ENCODE measurements at regions not wholly inside any gene's neighbourhood (a gene's known extent, or its start where the extent isn't known, plus 50 kb on each side); places are given as distances from the start of the nearest gene placed in this dataset.
"Not testable (repeated sequence)": the region's sequence is repeated elsewhere in the genome, so short reads cannot be mapped to it uniquely, and the experiment has no call there.

DNA sequence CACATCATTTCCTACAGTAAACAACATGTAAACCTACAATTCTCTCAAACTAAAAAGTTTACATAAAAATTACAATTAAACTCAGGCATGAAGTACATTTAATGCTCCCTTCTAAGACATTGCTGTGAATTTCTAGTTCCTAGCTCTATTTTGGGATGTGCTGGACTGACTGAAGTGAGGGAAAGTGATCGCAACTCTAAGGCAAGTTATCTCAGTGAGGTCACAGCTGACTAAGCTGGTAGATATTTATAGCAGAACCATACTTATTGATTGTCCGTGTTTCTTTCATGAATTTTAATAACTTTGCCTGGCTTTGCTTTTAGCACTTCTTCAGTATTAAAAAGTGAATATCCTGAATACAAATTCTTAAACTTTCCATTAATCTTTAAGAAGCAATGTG is 570.4 kb upstream of the GALNTL6 start:
- Histone ChIP-seq H3K4me3 (ENCODE audit: low read depth in 1 of 5, low read length in 5 of 5) (no peak overlapping the region), H3K36me3 (ENCODE audit: control insufficient read depth in 5 of 5, insufficient read depth in 5 of 5, low read length in 5 of 5) (no peaks in the 10 kb centered on the region), H3K4me1 (ENCODE audit: control insufficient read depth in 5 of 5, insufficient read depth in 5 of 5, low read length in 5 of 5) (no peaks in the 10 kb centered on the region), H3K27me3 (ENCODE audit: control insufficient read depth in 5 of 5, insufficient read depth in 4 of 5, low read length in 5 of 5) (no peaks in the 10 kb centered on the region), H3K9ac (ENCODE audit: low read length in 5 of 5) (no peak overlapping the region), H3K9me3 (ENCODE audit: control insufficient read depth in 5 of 5, low read length in 5 of 5) (no peaks in the 10 kb centered on the region), H3K27ac (ENCODE audit: low read depth, low read length) (no peak overlapping the region)

DNA sequence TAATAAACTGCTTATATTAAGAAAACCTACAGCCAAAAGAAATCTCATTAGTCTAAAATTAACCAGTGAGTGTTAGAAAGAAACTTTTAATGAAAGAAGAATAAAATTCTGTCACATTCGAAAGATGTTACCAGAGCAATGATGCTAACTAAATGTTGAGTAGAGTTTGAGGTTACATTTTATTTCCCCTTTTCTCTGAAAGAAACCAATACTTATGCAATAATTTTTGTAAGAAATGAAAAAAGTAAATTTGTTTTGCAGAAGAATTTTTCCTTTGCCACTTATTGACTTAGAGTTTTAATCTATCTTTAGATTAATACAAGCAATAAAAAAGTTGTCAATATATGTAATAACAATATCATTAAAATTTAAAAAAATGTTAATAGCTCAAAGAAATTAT is 574.0 kb upstream of the GALNTL6 start:
- peaks cover 0 to 9% (median 0%) of the 10 kb centered on the region in 5 donors for H3K4me1 ChIP-seq (ENCODE audit: control insufficient read depth in 5 of 5, insufficient read depth in 5 of 5, low read length in 5 of 5)
- no peaks in the 10 kb centered on the region for H3K36me3 ChIP-seq (ENCODE audit: control insufficient read depth in 5 of 5, insufficient read depth in 5 of 5, low read length in 5 of 5)
- no peak overlapping the region for H3K4me3 ChIP-seq (ENCODE audit: low read depth in 1 of 5, low read length in 5 of 5)
- H3K27me3 ChIP-seq (ENCODE audit: control insufficient read depth in 5 of 5, insufficient read depth in 4 of 5, low read length in 5 of 5), result no peaks in the 10 kb centered on the region
- no peak overlapping the region for H3K9ac ChIP-seq (ENCODE audit: low read length in 5 of 5)
- no peak overlapping the region for H3K27ac ChIP-seq (ENCODE audit: low read depth, low read length)
- H3K9me3 ChIP-seq (ENCODE audit: control insufficient read depth in 5 of 5, low read length in 5 of 5), result peaks cover 0 to 4% (median 3%) of the 10 kb centered on the region in 5 donors

GRCh38 chr4:171235521-171235920 is 577.7 kb upstream of the GALNTL6 start:
- Histone ChIP-seq H3K27ac (ENCODE audit: low read depth, low read length) (peak overlapping the region; percentile 35), H3K4me1 (ENCODE audit: control insufficient read depth in 5 of 5, insufficient read depth in 5 of 5, low read length in 5 of 5) (peaks cover 0 to 9% (median 0%) of the 10 kb centered on the region in 5 donors), H3K4me3 (ENCODE audit: low read depth in 1 of 5, low read length in 5 of 5) (no peak overlapping the region), H3K9me3 (ENCODE audit: control insufficient read depth in 5 of 5, low read length in 5 of 5) (peaks cover 0 to 4% (median 3%) of the 10 kb centered on the region in 5 donors), H3K9ac (ENCODE audit: low read length in 5 of 5) (no peak overlapping the region), H3K36me3 (ENCODE audit: control insufficient read depth in 5 of 5, insufficient read depth in 5 of 5, low read length in 5 of 5) (no peaks in the 10 kb centered on the region), H3K27me3 (ENCODE audit: control insufficient read depth in 5 of 5, insufficient read depth in 4 of 5, low read length in 5 of 5) (no peaks in the 10 kb centered on the region)

GRCh38 chr4:171229354-171229753 is 583.9 kb upstream of the GALNTL6 start:
- not testable (repeated sequence) for H3K27me3 ChIP-seq (ENCODE audit: control insufficient read depth in 5 of 5, insufficient read depth in 4 of 5, low read length in 5 of 5); H3K27ac ChIP-seq (ENCODE audit: low read depth, low read length); H3K9me3 ChIP-seq (ENCODE audit: control insufficient read depth in 5 of 5, low read length in 5 of 5); H3K4me3 ChIP-seq (ENCODE audit: low read depth in 1 of 5, low read length in 5 of 5); H3K4me1 ChIP-seq (ENCODE audit: control insufficient read depth in 5 of 5, insufficient read depth in 5 of 5, low read length in 5 of 5); H3K9ac ChIP-seq (ENCODE audit: low read length in 5 of 5); H3K36me3 ChIP-seq (ENCODE audit: control insufficient read depth in 5 of 5, insufficient read depth in 5 of 5, low read length in 5 of 5)

DNA sequence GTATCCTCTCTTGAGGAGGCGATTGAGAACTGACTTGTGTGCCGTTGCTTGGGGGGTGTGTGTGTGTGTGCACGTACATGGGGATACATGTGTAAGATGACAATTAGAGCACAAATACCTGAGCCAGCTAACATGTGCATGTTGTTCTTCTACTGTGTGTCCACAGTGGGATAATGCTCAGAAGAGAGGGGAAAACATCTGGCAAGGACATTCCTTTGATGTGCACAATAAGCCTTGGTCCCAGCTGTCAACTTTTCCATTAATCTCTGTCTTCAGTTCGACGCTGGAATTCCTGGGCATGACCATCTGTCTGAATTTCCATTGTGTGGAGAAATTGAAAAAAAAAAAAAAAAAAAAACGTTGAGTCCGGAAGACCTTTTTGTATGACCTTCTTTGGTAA is 592.0 kb upstream of the GALNTL6 start:
- H3K27ac ChIP-seq (ENCODE audit: low read depth, low read length), result no peak overlapping the region
- H3K9me3 ChIP-seq (ENCODE audit: control insufficient read depth in 5 of 5, low read length in 5 of 5), result no peaks in the 10 kb centered on the region
- H3K9ac ChIP-seq (ENCODE audit: low read length in 5 of 5), result no peak overlapping the region
- no peaks in the 10 kb centered on the region for H3K36me3 ChIP-seq (ENCODE audit: control insufficient read depth in 5 of 5, insufficient read depth in 5 of 5, low read length in 5 of 5)
- no peaks in the 10 kb centered on the region for H3K27me3 ChIP-seq (ENCODE audit: control insufficient read depth in 5 of 5, insufficient read depth in 4 of 5, low read length in 5 of 5)
- no peaks in the 10 kb centered on the region for H3K4me1 ChIP-seq (ENCODE audit: control insufficient read depth in 5 of 5, insufficient read depth in 5 of 5, low read length in 5 of 5)
- H3K4me3 ChIP-seq (ENCODE audit: low read depth in 1 of 5, low read length in 5 of 5), result no peak overlapping the region

DNA sequence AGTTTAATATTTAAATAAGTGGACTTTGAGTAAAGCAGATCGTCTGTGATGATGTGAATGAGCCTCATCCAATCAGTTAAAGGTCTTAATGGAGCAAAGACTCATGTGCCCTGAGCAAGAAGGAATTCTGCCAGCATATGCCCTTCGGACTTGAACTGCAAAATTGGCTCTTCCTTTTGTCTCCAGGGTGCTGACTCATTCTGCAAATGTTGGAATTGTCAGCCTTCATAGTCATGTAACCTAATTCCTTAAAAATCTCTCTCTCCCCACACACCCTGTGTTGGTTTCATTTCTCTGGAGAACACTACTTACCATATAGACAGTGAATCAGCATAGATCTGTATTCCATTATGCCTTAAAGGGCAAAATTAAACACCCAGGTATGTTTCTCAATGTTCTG is 609.8 kb upstream of the GALNTL6 start:
- no peaks in the 10 kb centered on the region for H3K36me3 ChIP-seq (ENCODE audit: control insufficient read depth in 5 of 5, insufficient read depth in 5 of 5, low read length in 5 of 5)
- peaks cover 0 to 2% (median 0%) of the 10 kb centered on the region in 5 donors for H3K9me3 ChIP-seq (ENCODE audit: control insufficient read depth in 5 of 5, low read length in 5 of 5)
- H3K4me3 ChIP-seq (ENCODE audit: low read depth in 1 of 5, low read length in 5 of 5), result peak overlapping the region in 1 of 5 donors; percentile 15
- H3K4me1 ChIP-seq (ENCODE audit: control insufficient read depth in 5 of 5, insufficient read depth in 5 of 5, low read length in 5 of 5), result peaks cover 0 to 11% (median 0%) of the 10 kb centered on the region in 5 donors
- H3K9ac ChIP-seq (ENCODE audit: low read length in 5 of 5), result no peak overlapping the region
- no peak overlapping the region for H3K27ac ChIP-seq (ENCODE audit: low read depth, low read length)
- H3K27me3 ChIP-seq (ENCODE audit: control insufficient read depth in 5 of 5, insufficient read depth in 4 of 5, low read length in 5 of 5), result no peaks in the 10 kb centered on the region

DNA sequence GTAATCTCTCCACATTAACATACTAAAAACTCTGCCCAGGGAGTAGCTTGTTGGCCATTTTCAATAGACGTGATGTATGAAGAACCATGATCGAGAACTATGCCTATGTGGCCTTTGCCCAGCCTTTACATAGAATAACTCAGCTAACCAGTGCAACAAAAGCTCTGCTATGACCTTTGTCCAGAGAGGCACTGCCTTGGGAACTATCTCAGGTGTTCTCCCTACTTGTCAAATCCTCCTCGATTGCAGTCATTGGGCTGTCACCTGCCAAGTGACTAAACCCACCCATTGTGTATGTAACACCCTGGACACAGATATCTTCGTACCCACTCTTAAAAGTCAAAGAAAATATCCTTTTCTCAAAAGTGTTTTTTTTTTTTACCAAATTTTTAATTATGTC is 610.3 kb upstream of the GALNTL6 start:
- no peak overlapping the region for H3K9ac ChIP-seq (ENCODE audit: low read length in 5 of 5)
- H3K4me1 ChIP-seq (ENCODE audit: control insufficient read depth in 5 of 5, insufficient read depth in 5 of 5, low read length in 5 of 5), result peaks cover 0 to 11% (median 0%) of the 10 kb centered on the region in 5 donors
- no peaks in the 10 kb centered on the region for H3K36me3 ChIP-seq (ENCODE audit: control insufficient read depth in 5 of 5, insufficient read depth in 5 of 5, low read length in 5 of 5)
- H3K4me3 ChIP-seq (ENCODE audit: low read depth in 1 of 5, low read length in 5 of 5), result no peak overlapping the region
- no peaks in the 10 kb centered on the region for H3K27me3 ChIP-seq (ENCODE audit: control insufficient read depth in 5 of 5, insufficient read depth in 4 of 5, low read length in 5 of 5)
- H3K27ac ChIP-seq (ENCODE audit: low read depth, low read length), result no peak overlapping the region
- H3K9me3 ChIP-seq (ENCODE audit: control insufficient read depth in 5 of 5, low read length in 5 of 5), result no peaks in the 10 kb centered on the region

- Histone ChIP-seq H3K4me1 (ENCODE audit: control insufficient read depth in 5 of 5, insufficient read depth in 5 of 5, low read length in 5 of 5) (no peaks in the 10 kb centered on the region), H3K27me3 (ENCODE audit: control insufficient read depth in 5 of 5, insufficient read depth in 4 of 5, low read length in 5 of 5) (no peaks in the 10 kb centered on the region), H3K36me3 (ENCODE audit: control insufficient read depth in 5 of 5, insufficient read depth in 5 of 5, low read length in 5 of 5) (no peaks in the 10 kb centered on the region), H3K27ac (ENCODE audit: low read depth, low read length) (no peak overlapping the region), H3K9me3 (ENCODE audit: control insufficient read depth in 5 of 5, low read length in 5 of 5) (no peaks in the 10 kb centered on the region), H3K9ac (ENCODE audit: low read length in 5 of 5) (no peak overlapping the region), H3K4me3 (ENCODE audit: low read depth in 1 of 5, low read length in 5 of 5) (no peak overlapping the region)
These were observed 626.5 kb upstream of the GALNTL6 start for GRCh38 chr4:171186700-171187099.

GRCh38 chr4:171181090-171181489 is 632.1 kb upstream of the GALNTL6 start:
- Histone ChIP-seq H3K27ac (ENCODE audit: low read depth, low read length) (no peak overlapping the region), H3K4me1 (ENCODE audit: control insufficient read depth in 5 of 5, insufficient read depth in 5 of 5, low read length in 5 of 5) (no peaks in the 10 kb centered on the region), H3K9ac (ENCODE audit: low read length in 5 of 5) (no peak overlapping the region), H3K27me3 (ENCODE audit: control insufficient read depth in 5 of 5, insufficient read depth in 4 of 5, low read length in 5 of 5) (no peaks in the 10 kb centered on the region), H3K36me3 (ENCODE audit: control insufficient read depth in 5 of 5, insufficient read depth in 5 of 5, low read length in 5 of 5) (no peaks in the 10 kb centered on the region), H3K4me3 (ENCODE audit: low read depth in 1 of 5, low read length in 5 of 5) (no peak overlapping the region), H3K9me3 (ENCODE audit: control insufficient read depth in 5 of 5, low read length in 5 of 5) (no peaks in the 10 kb centered on the region)

GRCh38 chr4:171170671-171171070 is 642.5 kb upstream of the GALNTL6 start:
- Histone ChIP-seq H3K4me1 (ENCODE audit: control insufficient read depth in 5 of 5, insufficient read depth in 5 of 5, low read length in 5 of 5) (no peaks in the 10 kb centered on the region), H3K9ac (ENCODE audit: low read length in 5 of 5) (no peak overlapping the region), H3K27me3 (ENCODE audit: control insufficient read depth in 5 of 5, insufficient read depth in 4 of 5, low read length in 5 of 5) (no peaks in the 10 kb centered on the region)

DNA sequence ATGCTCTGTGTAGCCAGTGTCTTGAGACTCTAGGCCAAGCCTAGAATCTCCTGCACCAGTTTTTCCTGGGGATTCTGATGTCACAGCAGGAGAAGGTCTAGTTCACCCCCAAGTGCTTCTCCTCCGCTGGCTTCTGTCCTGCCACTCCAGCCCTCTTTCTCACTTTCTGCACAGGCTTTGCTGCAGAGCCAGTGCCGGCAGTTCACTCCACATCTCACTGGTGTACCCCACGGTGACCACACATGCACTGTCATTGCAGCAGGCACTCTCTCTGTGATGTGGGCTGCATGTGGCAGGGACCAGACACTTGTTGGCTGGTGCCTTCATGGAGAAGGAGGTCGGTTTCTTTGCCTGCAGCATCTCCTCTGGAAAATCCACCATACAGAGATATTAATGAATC is 643.8 kb upstream of the GALNTL6 start:
- Histone ChIP-seq H3K4me1 (ENCODE audit: control insufficient read depth in 5 of 5, insufficient read depth in 5 of 5, low read length in 5 of 5) (no peaks in the 10 kb centered on the region), H3K9me3 (ENCODE audit: control insufficient read depth in 5 of 5, low read length in 5 of 5) (peaks cover 0 to 13% (median 12%) of the 10 kb centered on the region in 5 donors), H3K27ac (ENCODE audit: low read depth, low read length) (no peak overlapping the region), H3K27me3 (ENCODE audit: control insufficient read depth in 5 of 5, insufficient read depth in 4 of 5, low read length in 5 of 5) (no peaks in the 10 kb centered on the region), H3K4me3 (ENCODE audit: low read depth in 1 of 5, low read length in 5 of 5) (peak overlapping the region in 1 of 5 donors; percentile 1), H3K9ac (ENCODE audit: low read length in 5 of 5) (no peak overlapping the region), H3K36me3 (ENCODE audit: control insufficient read depth in 5 of 5, insufficient read depth in 5 of 5, low read length in 5 of 5) (no peaks in the 10 kb centered on the region)

More at GRCh38 chr4:171170671-171171070, 642.5 kb upstream of the GALNTL6 start:
- Histone ChIP-seq H3K9me3 (ENCODE audit: control insufficient read depth in 5 of 5, low read length in 5 of 5) (peaks cover 0 to 13% (median 12%) of the 10 kb centered on the region in 5 donors), H3K27ac (ENCODE audit: low read depth, low read length) (no peak overlapping the region), H3K4me3 (ENCODE audit: low read depth in 1 of 5, low read length in 5 of 5) (no peak overlapping the region), H3K36me3 (ENCODE audit: control insufficient read depth in 5 of 5, insufficient read depth in 5 of 5, low read length in 5 of 5) (no peaks in the 10 kb centered on the region)
